ENCODE measurements at regions not wholly inside any gene's neighbourhood (a gene's known extent, or its start where the extent isn't known, plus 50 kb on each side); places are given as distances from the start of the nearest gene placed in this dataset.

DNA sequence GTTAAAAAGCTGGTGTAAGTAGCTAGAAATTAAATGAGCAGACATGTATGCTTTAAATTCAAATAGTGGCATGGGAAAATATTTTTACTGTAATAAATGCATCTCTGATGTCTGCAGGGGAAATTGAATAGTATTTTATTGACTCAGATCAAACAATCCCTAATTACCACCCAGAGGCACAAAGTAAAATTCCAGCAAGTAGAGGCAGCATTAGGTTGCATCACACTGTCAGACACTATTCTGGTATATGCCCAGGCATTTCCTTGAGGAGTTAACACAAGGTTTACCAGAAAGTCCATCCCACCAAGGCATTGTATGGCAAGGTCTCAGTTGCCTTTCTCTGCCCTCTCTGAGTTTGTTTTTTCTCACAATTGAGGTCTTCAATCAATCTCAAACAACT, 201.6 kb upstream of the KITLG start:
- POLR2A ChIA-PET: no interaction called here
- H3K36me3 Mint-ChIP-seq (ENCODE audit: insufficient read depth, unreplicated experiment): no peaks in the 10 kb centered on the region

DNA sequence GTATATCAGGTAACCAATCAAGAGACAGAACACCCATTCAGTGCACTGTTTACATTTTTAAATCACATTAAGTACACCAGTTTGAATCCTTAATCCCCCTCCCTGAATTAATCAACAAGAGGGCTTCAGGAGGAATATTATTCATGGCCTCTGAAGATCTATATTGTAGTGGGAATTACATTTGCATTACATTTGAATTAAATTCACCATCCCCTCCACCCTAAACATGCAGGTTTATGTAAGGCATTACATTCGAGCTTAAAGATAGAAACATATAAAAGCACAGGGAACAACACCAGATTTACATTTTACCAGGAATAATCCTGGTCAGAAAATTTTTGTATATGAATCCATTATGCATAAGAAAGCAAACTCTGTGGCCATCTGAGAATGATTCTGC, 197.8 kb upstream of the KITLG start:
- no TSS peak for BruUV-seq (replicated peaks)
- intact Hi-C loops (cut with micrococcal nuclease; ENCODE audit: unreplicated experiment): no loop called here
- POLR2A ChIA-PET: no interaction called here
- H3K4me3 ChIP-seq (ENCODE audit: low read depth, low read length): no peak overlapping the region
- CTCF ChIA-PET: no interaction called here
- H3K27me3 ChIP-seq (replicated peaks; ENCODE audit: control insufficient read depth, insufficient read depth, low read length): no peaks in the 10 kb centered on the region
- Mint-ChIP-seq H3K27ac (ENCODE audit: unreplicated experiment) (no peak overlapping the region), H3K9me3 (ENCODE audit: unreplicated experiment) (peaks cover 18% of the 10 kb centered on the region), H3K4me3 (ENCODE audit: unreplicated experiment) (no peak overlapping the region), H3K36me3 (ENCODE audit: insufficient read depth, unreplicated experiment) (no peaks in the 10 kb centered on the region), H3K27me3 (ENCODE audit: insufficient read depth, unreplicated experiment) (no peaks in the 10 kb centered on the region), H3K4me1 (ENCODE audit: low read depth, unreplicated experiment) (peaks cover 13% of the 10 kb centered on the region)
- no peaks in the 10 kb centered on the region for H3K36me3 ChIP-seq (ENCODE audit: control insufficient read depth, insufficient read depth, low read length)
- no peak for DNase-seq
- TF ChIP-seq, protein P1, sequence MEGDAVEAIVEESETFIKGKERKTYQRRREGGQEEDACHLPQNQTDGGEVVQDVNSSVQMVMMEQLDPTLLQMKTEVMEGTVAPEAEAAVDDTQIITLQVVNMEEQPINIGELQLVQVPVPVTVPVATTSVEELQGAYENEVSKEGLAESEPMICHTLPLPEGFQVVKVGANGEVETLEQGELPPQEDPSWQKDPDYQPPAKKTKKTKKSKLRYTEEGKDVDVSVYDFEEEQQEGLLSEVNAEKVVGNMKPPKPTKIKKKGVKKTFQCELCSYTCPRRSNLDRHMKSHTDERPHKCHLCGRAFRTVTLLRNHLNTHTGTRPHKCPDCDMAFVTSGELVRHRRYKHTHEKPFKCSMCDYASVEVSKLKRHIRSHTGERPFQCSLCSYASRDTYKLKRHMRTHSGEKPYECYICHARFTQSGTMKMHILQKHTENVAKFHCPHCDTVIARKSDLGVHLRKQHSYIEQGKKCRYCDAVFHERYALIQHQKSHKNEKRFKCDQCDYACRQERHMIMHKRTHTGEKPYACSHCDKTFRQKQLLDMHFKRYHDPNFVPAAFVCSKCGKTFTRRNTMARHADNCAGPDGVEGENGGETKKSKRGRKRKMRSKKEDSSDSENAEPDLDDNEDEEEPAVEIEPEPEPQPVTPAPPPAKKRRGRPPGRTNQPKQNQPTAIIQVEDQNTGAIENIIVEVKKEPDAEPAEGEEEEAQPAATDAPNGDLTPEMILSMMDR (IDR thresholded peaks at IDR 0.05; ENCODE audit: insufficient read depth in 1 of 2, low read depth in 1 of 2, low read length in 1 of 2, severe bottlenecking in 1 of 2, unreplicated experiment in 1 of 2): no peak
- H3K4me1 ChIP-seq: peaks cover 11% of the 10 kb centered on the region
- no peaks in the 10 kb centered on the region for H3K9me3 ChIP-seq

More for the DNA sequence above, 201.6 kb upstream of the KITLG start:
- no peaks in the 10 kb centered on the region for H3K27me3 Mint-ChIP-seq (ENCODE audit: insufficient read depth, unreplicated experiment)
- no peak overlapping the region for H3K27ac Mint-ChIP-seq (ENCODE audit: unreplicated experiment)
- TF ChIP-seq, protein P1 (IDR thresholded peaks at IDR 0.05; ENCODE audit: insufficient read depth in 1 of 2, low read depth in 1 of 2, low read length in 1 of 2, severe bottlenecking in 1 of 2, unreplicated experiment in 1 of 2): no peak
- H3K9me3 Mint-ChIP-seq (ENCODE audit: unreplicated experiment): peaks cover 42% of the 10 kb centered on the region
- H3K27me3 ChIP-seq (replicated peaks; ENCODE audit: control insufficient read depth, insufficient read depth, low read length): no peaks in the 10 kb centered on the region
- peaks cover 11% of the 10 kb centered on the region for H3K4me1 Mint-ChIP-seq (ENCODE audit: low read depth, unreplicated experiment)
- H3K4me3 Mint-ChIP-seq (ENCODE audit: unreplicated experiment): no peak overlapping the region
- H3K4me1 ChIP-seq: no peaks in the 10 kb centered on the region; the same call in 1 of the 2 replicates
- no peaks in the 10 kb centered on the region for H3K9me3 ChIP-seq
- no peak for DNase-seq
- no TSS peak for BruUV-seq (replicated peaks)
- H3K4me3 ChIP-seq (ENCODE audit: low read depth, low read length): no peak overlapping the region
- intact Hi-C loops (cut with micrococcal nuclease; ENCODE audit: unreplicated experiment): no loop called here
- no peaks in the 10 kb centered on the region for H3K36me3 ChIP-seq (ENCODE audit: control insufficient read depth, insufficient read depth, low read length)
- CTCF ChIA-PET: no interaction called here

DNA sequence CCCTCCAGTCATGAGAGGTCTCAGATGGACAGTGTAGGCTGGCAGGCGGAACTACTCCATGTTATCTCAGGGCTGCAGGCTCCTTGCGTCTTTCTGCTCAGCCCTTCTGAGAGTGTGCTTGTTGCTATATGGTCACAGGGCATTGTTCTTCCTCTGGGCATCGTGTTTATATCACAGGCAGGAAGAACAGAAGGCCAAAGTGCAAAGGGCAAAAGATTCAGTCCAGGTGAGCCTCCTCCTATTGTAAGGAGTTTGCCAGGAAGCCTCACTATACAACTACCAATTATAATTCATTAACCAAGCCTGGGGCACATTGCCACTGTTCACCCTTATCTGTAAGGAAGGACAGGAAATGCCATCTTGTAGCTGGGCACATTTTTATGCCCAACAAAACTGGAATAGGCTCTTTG, 195.5 kb upstream of the KITLG start:
- Mint-ChIP-seq H3K4me1 (ENCODE audit: low read depth, unreplicated experiment) (peaks cover 13% of the 10 kb centered on the region), H3K36me3 (ENCODE audit: insufficient read depth, unreplicated experiment) (no peaks in the 10 kb centered on the region), H3K27ac (ENCODE audit: unreplicated experiment) (no peak overlapping the region), H3K4me3 (ENCODE audit: unreplicated experiment) (no peak overlapping the region), H3K27me3 (ENCODE audit: insufficient read depth, unreplicated experiment) (no peaks in the 10 kb centered on the region), H3K9me3 (ENCODE audit: unreplicated experiment) (peaks cover 18% of the 10 kb centered on the region)
- Histone ChIP-seq H3K36me3 (ENCODE audit: control insufficient read depth, insufficient read depth, low read length) (no peaks in the 10 kb centered on the region), H3K4me1 (peaks cover 11% of the 10 kb centered on the region), H3K9me3 (no peaks in the 10 kb centered on the region), H3K4me3 (ENCODE audit: low read depth, low read length) (no peak overlapping the region), H3K27me3 (replicated peaks; ENCODE audit: control insufficient read depth, insufficient read depth, low read length) (no peaks in the 10 kb centered on the region)
- ChIA-PET POLR2A (no interaction called here), CTCF (no interaction called here)
- no peak for DNase-seq
- intact Hi-C loops (cut with micrococcal nuclease; ENCODE audit: unreplicated experiment): no loop called here
- BruUV-seq (replicated peaks): no TSS peak
- TF ChIP-seq, protein P1 (IDR thresholded peaks at IDR 0.05; ENCODE audit: insufficient read depth in 1 of 2, low read depth in 1 of 2, low read length in 1 of 2, severe bottlenecking in 1 of 2, unreplicated experiment in 1 of 2): no peak

Data from Caco-2 (cell line).